ENCODE measurements at regions not wholly inside any gene's neighbourhood (a gene's known extent, or its start where the extent isn't known, plus 50 kb on each side); places are given as distances from the start of the nearest gene placed in this dataset.

DNA sequence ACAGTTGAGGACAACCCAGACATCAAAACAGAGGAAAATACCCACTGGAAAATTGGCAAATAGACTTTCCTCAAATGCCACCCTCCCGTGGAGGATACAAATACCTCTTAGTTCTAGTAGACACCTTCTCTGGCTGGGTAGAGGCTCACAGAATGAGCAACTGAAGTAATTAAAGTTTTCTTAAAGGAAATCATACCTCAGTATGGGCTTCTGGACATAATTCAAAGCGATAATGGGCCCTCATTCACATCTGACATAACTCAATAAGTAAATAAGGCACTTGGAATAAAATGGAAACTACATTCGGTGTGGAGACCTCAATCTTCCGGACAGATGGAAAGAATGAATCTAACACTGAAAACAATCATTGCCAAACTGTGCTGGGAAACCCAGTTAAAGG, 115.2 kb upstream of the PLCL2 start:
- intact Hi-C loops (cut with micrococcal nuclease; ENCODE audit: unreplicated experiment) = no loop called here
- TF ChIP-seq, protein P1, sequence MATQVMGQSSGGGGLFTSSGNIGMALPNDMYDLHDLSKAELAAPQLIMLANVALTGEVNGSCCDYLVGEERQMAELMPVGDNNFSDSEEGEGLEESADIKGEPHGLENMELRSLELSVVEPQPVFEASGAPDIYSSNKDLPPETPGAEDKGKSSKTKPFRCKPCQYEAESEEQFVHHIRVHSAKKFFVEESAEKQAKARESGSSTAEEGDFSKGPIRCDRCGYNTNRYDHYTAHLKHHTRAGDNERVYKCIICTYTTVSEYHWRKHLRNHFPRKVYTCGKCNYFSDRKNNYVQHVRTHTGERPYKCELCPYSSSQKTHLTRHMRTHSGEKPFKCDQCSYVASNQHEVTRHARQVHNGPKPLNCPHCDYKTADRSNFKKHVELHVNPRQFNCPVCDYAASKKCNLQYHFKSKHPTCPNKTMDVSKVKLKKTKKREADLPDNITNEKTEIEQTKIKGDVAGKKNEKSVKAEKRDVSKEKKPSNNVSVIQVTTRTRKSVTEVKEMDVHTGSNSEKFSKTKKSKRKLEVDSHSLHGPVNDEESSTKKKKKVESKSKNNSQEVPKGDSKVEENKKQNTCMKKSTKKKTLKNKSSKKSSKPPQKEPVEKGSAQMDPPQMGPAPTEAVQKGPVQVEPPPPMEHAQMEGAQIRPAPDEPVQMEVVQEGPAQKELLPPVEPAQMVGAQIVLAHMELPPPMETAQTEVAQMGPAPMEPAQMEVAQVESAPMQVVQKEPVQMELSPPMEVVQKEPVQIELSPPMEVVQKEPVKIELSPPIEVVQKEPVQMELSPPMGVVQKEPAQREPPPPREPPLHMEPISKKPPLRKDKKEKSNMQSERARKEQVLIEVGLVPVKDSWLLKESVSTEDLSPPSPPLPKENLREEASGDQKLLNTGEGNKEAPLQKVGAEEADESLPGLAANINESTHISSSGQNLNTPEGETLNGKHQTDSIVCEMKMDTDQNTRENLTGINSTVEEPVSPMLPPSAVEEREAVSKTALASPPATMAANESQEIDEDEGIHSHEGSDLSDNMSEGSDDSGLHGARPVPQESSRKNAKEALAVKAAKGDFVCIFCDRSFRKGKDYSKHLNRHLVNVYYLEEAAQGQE (IDR thresholded peaks at IDR 0.05; ENCODE audit: insufficient read depth in 1 of 2, low read depth in 2 of 2, low read length in 1 of 2) = no peak
- TF ChIP-seq TCF7L2 (IDR thresholded peaks at IDR 0.05; ENCODE audit: low read depth, low read length) = no peak
- no peak for TF ChIP-seq POLR2AphosphoS5 (IDR thresholded peaks at IDR 0.05; ENCODE audit: low read depth, low read length)
- no peak for TF ChIP-seq SIN3A (IDR thresholded peaks at IDR 0.05; ENCODE audit: borderline replicate concordance, insufficient read depth, low read depth, low read length)
- TF ChIP-seq, protein P2, sequence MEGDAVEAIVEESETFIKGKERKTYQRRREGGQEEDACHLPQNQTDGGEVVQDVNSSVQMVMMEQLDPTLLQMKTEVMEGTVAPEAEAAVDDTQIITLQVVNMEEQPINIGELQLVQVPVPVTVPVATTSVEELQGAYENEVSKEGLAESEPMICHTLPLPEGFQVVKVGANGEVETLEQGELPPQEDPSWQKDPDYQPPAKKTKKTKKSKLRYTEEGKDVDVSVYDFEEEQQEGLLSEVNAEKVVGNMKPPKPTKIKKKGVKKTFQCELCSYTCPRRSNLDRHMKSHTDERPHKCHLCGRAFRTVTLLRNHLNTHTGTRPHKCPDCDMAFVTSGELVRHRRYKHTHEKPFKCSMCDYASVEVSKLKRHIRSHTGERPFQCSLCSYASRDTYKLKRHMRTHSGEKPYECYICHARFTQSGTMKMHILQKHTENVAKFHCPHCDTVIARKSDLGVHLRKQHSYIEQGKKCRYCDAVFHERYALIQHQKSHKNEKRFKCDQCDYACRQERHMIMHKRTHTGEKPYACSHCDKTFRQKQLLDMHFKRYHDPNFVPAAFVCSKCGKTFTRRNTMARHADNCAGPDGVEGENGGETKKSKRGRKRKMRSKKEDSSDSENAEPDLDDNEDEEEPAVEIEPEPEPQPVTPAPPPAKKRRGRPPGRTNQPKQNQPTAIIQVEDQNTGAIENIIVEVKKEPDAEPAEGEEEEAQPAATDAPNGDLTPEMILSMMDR (IDR thresholded peaks at IDR 0.05) = no peak
- in situ Hi-C loops (cut with HindIII; ENCODE audit: low pct_unique_long_range_greater_than_20kb, low sequenced_read_pairs) = no loop called here
- CTCF ChIA-PET = no interaction called here
- no TSS peak for BruUV-seq (replicated peaks)
- ATAC-seq (no peak), DNase-seq (ENCODE audit: low read depth, low spot score) (no peak)
- POLR2A ChIA-PET = no interaction called here
- H3K4me1 ChIP-seq (ENCODE audit: control insufficient read depth, insufficient read depth, low read length) = no peaks in the 10 kb centered on the region
- H3K27me3 ChIP-seq (ENCODE audit: control insufficient read depth, insufficient read depth, low read length) = no peaks in the 10 kb centered on the region
- H3K9me3 ChIP-seq (ENCODE audit: control insufficient read depth, insufficient read depth, low read depth, low read length) = no peaks in the 10 kb centered on the region
- no peaks in the 10 kb centered on the region for H3K36me3 ChIP-seq (ENCODE audit: control insufficient read depth, insufficient read depth, low read length)
- H3K27ac ChIP-seq (ENCODE audit: low read length) = no peak overlapping the region
- no peak overlapping the region for H3K4me3 ChIP-seq (ENCODE audit: low read depth in 2 of 2, low read length in 2 of 2)

- CTCF ChIA-PET = no interaction called here
- TF ChIP-seq, protein P2 (IDR thresholded peaks at IDR 0.05) = no peak
- no peak for TF ChIP-seq SIN3A (IDR thresholded peaks at IDR 0.05; ENCODE audit: borderline replicate concordance, insufficient read depth, low read depth, low read length)
- no peak for TF ChIP-seq TCF7L2 (IDR thresholded peaks at IDR 0.05; ENCODE audit: low read depth, low read length)
- TF ChIP-seq POLR2AphosphoS5 (IDR thresholded peaks at IDR 0.05; ENCODE audit: low read depth, low read length) = no peak
- TF ChIP-seq, protein P1 (IDR thresholded peaks at IDR 0.05; ENCODE audit: insufficient read depth in 1 of 2, low read depth in 2 of 2, low read length in 1 of 2) = no peak
- Histone ChIP-seq H3K27ac (ENCODE audit: low read length) (no peak overlapping the region), H3K9me3 (ENCODE audit: control insufficient read depth, insufficient read depth, low read depth, low read length) (no peaks in the 10 kb centered on the region), H3K4me1 (ENCODE audit: control insufficient read depth, insufficient read depth, low read length) (no peaks in the 10 kb centered on the region), H3K36me3 (ENCODE audit: control insufficient read depth, insufficient read depth, low read length) (no peaks in the 10 kb centered on the region), H3K27me3 (ENCODE audit: control insufficient read depth, insufficient read depth, low read length) (no peaks in the 10 kb centered on the region), H3K4me3 (ENCODE audit: low read depth in 2 of 2, low read length in 2 of 2) (no peak overlapping the region)
- in situ Hi-C loops (cut with HindIII; ENCODE audit: low pct_unique_long_range_greater_than_20kb, low sequenced_read_pairs) = no loop called here
- DNase-seq (ENCODE audit: low read depth, low spot score) = no peak
- intact Hi-C loops (cut with micrococcal nuclease; ENCODE audit: unreplicated experiment) = no loop called here
- no TSS peak for BruUV-seq (replicated peaks)
- ATAC-seq = no peak
- POLR2A ChIA-PET = no interaction called here
Observed at GRCh38 chr3:16770021-16770420, 114.7 kb upstream of the PLCL2 start.

Measured in Panc1 (cell line).